Activated naive CD4-positive, alpha-beta T cell treated with anti-CD3 and anti-CD28 coated beads, Interleukin-2, amount 10 ng/mL, durations not matched to agents 7 days and 5 days (primary cell): ENCODE measurements at regions not wholly inside any gene's neighbourhood (a gene's known extent, or its start where the extent isn't known, plus 50 kb on each side); places are given as distances from the start of the nearest gene placed in this dataset.

ENCODE experiments used
- CTCF ChIA-PET: fragments of 350-600 bp; sonication (Branson Sonifier 250); formaldehyde crosslinking; loops from one replicate; lab custom pipeline; 2021; ENCODE audit warnings: antibody characterized with exemption; lab: Charles Lee
- DNase-seq: peaks from one replicate; pipeline ENCODE4 v3.0.0-alpha.2; 2020
- H3K27ac Mint-ChIP-seq: one replicate; pipeline ENCODE4 v1.8.0; 2021; ENCODE audit warnings: mild to moderate bottlenecking, moderate library complexity, mixed read lengths
- H3K27me3 Mint-ChIP-seq: one replicate; pipeline ENCODE4 v1.8.0; 2021; ENCODE audit warnings: mild to moderate bottlenecking, mixed read lengths
- H3K36me3 Mint-ChIP-seq: one replicate; pipeline ENCODE4 v1.8.0; 2021; ENCODE audit warnings: mixed read lengths
- H3K4me1 Mint-ChIP-seq: one replicate; pipeline ENCODE4 v1.8.0; 2021; ENCODE audit warnings: mixed read lengths
- H3K4me3 Mint-ChIP-seq: one replicate; pipeline ENCODE4 v1.8.0; 2021; ENCODE audit warnings: mild to moderate bottlenecking, moderate library complexity, mixed read lengths
- H3K9me3 Mint-ChIP-seq: one replicate; pipeline ENCODE4 v1.8.0; 2021; ENCODE audit warnings: mixed read lengths

DNA sequence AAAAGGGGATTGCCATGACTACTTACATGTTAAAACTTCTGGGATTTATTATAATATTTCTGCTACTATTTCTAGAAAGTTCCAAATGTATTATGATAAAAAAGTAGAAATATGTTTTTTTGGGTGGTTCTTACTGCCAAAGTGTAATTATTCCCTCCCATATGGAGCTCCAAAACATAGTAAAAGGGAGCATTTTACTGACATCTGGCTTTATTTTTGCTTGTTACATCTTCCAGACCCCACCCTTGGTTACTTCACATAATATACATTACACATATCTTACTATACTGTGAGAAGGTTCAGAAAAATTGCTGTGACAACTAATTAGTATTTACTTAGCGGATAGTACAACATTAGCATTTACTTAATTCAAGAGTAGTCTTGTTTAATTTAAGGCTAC, 205.1 kb upstream of the TLL1 start:
- no peaks in the 10 kb centered on the region for H3K36me3 Mint-ChIP-seq
- CTCF ChIA-PET: no interaction called here
- no peaks in the 10 kb centered on the region for H3K4me1 Mint-ChIP-seq
- no peaks in the 10 kb centered on the region for H3K27me3 Mint-ChIP-seq
- H3K9me3 Mint-ChIP-seq: no peaks in the 10 kb centered on the region
- H3K4me3 Mint-ChIP-seq: no peak overlapping the region
- no peak overlapping the region for H3K27ac Mint-ChIP-seq
- DNase-seq: no peak

DNA sequence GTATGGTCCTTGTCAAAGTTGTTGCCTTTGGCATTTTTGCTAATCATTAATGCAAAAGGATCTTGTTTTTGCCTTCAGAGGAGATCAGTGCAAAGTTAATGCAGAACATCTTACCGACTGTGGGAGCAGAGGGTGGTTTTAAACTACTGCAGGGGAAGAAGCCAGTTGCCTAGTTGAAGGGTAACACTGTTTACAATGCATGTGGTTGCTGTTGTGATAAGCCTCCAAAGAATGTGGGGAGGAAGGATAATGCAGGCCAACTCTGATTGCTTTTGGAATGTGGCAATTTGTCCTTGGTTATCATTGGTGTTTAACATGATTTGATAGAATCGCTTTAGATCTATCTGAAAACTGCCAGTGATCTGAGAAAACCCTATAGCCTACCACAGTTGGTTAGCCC, 204.3 kb upstream of the TLL1 start:
- Mint-ChIP-seq H3K4me1 (no peaks in the 10 kb centered on the region), H3K4me3 (no peak overlapping the region), H3K27ac (no peak overlapping the region), H3K9me3 (no peaks in the 10 kb centered on the region), H3K36me3 (no peaks in the 10 kb centered on the region), H3K27me3 (no peaks in the 10 kb centered on the region)
- DNase-seq: no peak
- CTCF ChIA-PET: no interaction called here

DNA sequence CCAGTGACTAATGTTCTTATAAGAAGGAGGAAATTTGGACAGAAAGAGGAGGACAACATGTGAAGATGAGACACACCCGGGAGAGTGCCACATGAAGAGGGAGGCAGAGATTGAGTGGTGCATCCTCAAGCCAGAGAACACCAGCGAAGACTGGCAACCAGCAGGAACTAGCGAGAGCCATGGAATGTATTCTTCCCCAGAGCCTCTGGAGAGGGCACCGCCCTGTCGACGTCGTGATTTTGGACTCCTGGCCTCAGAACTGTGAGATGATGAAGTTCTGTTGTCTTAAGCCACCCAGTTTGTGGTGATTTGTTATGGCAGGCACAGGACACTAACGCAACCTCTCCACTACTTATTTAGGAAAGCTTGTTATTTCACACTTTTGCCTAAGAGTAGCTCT, 196.0 kb upstream of the TLL1 start:
- Mint-ChIP-seq H3K4me1 (no peaks in the 10 kb centered on the region), H3K4me3 (no peak overlapping the region), H3K36me3 (no peaks in the 10 kb centered on the region), H3K9me3 (no peaks in the 10 kb centered on the region), H3K27me3 (no peaks in the 10 kb centered on the region), H3K27ac (no peak overlapping the region)
- no peak for DNase-seq
- CTCF ChIA-PET: no interaction called here

DNA sequence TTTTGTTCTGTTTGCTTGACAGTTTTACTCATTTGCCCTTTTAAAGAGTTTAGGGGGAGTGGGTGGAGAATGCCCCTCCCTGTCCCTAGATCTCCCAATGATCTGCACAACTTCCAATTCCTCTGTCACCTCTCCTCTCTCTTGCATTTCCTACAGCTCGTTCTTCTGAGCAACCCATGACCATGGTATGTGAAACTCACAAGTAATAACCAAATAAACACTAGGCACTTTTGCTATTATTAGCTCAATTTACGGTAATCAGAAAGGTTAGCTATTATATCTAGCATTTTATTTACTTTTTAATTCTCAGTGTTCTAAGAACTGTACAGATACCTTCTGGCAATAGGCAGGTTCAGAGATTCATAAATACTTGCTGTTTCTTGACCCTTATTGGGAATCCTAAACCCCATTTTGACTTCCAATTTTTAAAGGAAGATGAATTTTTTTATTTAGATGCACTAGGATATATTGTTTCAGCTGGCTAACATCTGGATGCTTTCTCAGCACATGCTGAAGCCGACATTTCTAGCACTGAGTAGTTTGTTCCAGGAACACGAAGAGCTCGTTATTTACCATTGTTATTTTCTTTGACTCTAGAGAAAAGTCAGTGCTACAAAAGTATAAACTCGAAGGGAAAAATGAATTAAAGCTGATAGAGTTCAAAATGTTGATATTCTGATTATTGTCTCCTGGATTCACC, 194.7 kb upstream of the TLL1 start:
- no peaks in the 10 kb centered on the region for H3K36me3 Mint-ChIP-seq

DNA sequence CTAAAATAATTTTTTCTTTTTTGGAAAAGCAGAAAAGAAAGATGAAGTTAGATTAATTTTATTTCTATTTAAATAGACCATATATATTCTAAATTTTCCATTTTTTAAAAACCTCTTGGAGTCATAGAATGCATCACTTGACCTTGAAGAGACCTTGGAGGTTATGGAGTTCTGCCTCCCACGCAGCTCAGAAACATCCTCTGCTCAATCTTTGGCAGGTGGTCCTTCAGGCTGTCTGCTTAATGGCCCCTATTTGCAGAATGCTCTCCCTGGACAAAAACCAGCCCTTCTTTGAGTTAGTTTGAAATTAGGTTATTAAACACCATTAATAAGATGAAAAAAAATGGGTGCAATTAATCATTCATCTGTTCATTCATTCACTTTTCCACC, 194.1 kb upstream of the TLL1 start:
- Mint-ChIP-seq H3K4me3 (no peak overlapping the region), H3K27ac (no peak overlapping the region), H3K4me1 (no peaks in the 10 kb centered on the region), H3K27me3 (no peaks in the 10 kb centered on the region), H3K9me3 (no peaks in the 10 kb centered on the region), H3K36me3 (no peaks in the 10 kb centered on the region)
- CTCF ChIA-PET: no interaction called here
- no peak for DNase-seq

More for the DNA sequence above, 194.7 kb upstream of the TLL1 start:
- Mint-ChIP-seq H3K9me3 (no peaks in the 10 kb centered on the region), H3K4me1 (no peaks in the 10 kb centered on the region), H3K27me3 (no peaks in the 10 kb centered on the region), H3K4me3 (no peak overlapping the region), H3K27ac (no peak overlapping the region)
- CTCF ChIA-PET: no interaction called here
- no peak for DNase-seq

DNA sequence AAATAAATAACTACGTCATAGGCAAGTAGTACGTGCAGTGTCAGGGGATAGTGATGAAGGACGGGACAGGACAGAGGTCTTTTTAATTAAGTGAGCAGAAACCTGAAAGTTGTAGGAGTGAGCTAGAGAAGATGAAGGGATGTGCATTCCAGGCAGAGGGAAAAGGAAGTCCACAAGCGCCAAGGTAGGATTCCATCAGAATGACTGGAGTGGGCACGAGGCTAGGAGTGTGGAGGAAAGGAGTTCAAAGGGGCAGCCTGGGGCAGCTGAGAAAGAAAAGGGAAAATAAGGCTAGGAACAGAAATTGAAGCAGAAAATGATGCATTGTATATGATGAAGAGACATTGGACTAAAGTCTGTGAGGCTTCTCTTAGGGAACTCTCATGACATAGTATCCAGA, 192.2 kb upstream of the TLL1 start:
- no peaks in the 10 kb centered on the region for H3K36me3 Mint-ChIP-seq
- no peaks in the 10 kb centered on the region for H3K27me3 Mint-ChIP-seq
- DNase-seq: no peak
- no peak overlapping the region for H3K4me3 Mint-ChIP-seq
- no peaks in the 10 kb centered on the region for H3K4me1 Mint-ChIP-seq
- no peaks in the 10 kb centered on the region for H3K9me3 Mint-ChIP-seq
- CTCF ChIA-PET: no interaction called here
- no peak overlapping the region for H3K27ac Mint-ChIP-seq

DNA sequence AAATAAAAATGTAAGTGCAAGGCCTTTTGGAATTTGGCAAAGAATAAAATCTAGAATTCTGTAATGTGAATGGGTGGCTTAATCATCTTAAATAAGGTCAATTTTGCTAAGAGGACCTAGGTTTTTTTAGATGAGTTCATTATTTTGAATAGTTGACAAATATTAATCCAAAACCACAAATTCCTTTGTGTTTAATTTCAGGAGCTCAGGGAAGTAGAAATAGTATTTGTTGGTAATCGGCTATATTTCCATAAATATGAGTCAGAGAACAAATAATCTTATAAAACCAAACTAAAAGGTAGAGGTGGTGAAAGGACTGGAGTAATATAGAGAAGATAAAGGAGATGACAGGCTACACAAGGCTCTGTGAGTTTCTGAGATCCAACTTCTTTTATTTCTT, 190.4 kb upstream of the TLL1 start:
- Mint-ChIP-seq H3K4me3 (no peak overlapping the region), H3K9me3 (no peaks in the 10 kb centered on the region), H3K4me1 (no peaks in the 10 kb centered on the region), H3K27me3 (no peaks in the 10 kb centered on the region), H3K36me3 (no peaks in the 10 kb centered on the region), H3K27ac (no peak overlapping the region)
- no peak for DNase-seq
- CTCF ChIA-PET: no interaction called here

DNA sequence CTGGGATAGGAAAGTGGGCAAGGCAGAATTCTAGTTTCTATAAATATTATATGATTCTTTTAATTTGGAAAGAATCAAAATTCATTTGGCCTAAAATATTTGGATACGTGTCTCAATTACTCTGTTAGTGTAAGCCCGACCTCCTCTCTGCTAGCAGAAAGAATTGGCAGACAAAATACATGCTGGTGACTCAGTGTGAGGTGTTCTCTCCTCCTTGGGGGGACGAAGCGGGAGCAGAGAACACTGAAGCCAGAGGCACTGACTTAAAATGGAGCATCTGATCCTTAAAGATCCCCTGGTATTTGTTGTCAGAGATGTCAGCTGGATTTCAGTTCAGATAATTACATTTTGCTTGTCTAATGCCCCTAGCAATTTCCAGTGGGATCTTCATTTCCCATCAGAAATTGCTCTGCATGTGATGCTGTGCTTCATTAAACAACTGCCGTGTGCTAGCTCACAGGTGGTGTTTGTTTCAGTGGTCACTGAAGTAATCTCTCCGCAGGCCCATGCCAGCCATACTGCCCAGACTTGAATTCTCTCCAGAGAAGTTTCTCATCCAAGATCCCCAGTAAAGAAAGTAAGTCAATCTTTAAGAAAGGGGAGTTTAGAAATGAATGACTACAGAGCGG, 188.7 kb upstream of the TLL1 start:
- Mint-ChIP-seq H3K4me1 (no peaks in the 10 kb centered on the region), H3K36me3 (no peaks in the 10 kb centered on the region), H3K9me3 (no peaks in the 10 kb centered on the region), H3K27ac (no peak overlapping the region), H3K4me3 (no peak overlapping the region), H3K27me3 (no peaks in the 10 kb centered on the region)
- no peak for DNase-seq
- CTCF ChIA-PET: no interaction called here

DNA sequence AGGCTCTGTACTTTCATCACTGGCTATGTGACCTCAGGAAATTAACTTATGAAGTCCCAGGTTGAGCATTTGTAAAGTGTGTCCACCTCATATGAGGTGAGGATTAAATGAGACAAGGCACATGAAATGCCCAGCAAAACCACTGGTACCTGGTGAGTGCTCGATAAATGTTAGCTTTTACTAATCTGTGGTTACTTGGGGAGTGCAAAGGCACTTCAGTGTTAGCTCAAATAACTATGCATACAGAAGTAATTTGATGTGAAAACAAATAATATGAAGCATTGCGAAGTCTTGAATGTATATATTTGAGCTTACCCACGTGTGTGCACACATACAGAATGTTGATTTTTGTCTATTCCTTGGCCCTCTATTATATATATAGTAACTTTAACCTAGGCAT, 186.3 kb upstream of the TLL1 start:
- no peak overlapping the region for H3K4me3 Mint-ChIP-seq
- H3K27ac Mint-ChIP-seq: no peak overlapping the region
- CTCF ChIA-PET: no interaction called here
- no peaks in the 10 kb centered on the region for H3K4me1 Mint-ChIP-seq
- no peaks in the 10 kb centered on the region for H3K27me3 Mint-ChIP-seq
- DNase-seq: no peak
- H3K9me3 Mint-ChIP-seq: no peaks in the 10 kb centered on the region
- no peaks in the 10 kb centered on the region for H3K36me3 Mint-ChIP-seq

DNA sequence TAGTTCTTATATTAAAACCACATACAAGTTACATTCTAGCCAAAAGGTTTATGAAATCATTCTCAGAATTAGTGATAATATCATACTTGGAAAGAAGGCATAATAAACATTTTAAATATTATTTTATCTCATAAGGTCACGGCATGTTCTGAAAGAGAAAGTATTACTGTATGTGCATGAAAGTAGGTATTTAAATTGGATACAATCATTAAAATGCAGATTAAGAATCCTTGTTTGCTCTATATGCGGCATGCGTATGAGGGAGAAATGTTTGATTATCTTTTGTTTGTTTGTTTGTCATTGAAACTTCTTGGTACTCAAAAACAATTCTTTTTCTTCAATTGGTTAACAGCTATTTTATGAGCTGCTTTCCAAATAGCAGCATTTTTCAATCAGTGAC, 183.9 kb upstream of the TLL1 start:
- no peaks in the 10 kb centered on the region for H3K36me3 Mint-ChIP-seq
- H3K4me3 Mint-ChIP-seq: no peak overlapping the region
- H3K9me3 Mint-ChIP-seq: no peaks in the 10 kb centered on the region
- H3K4me1 Mint-ChIP-seq: no peaks in the 10 kb centered on the region
- no peak overlapping the region for H3K27ac Mint-ChIP-seq
- H3K27me3 Mint-ChIP-seq: no peaks in the 10 kb centered on the region
- no peak for DNase-seq
- CTCF ChIA-PET: no interaction called here

DNA sequence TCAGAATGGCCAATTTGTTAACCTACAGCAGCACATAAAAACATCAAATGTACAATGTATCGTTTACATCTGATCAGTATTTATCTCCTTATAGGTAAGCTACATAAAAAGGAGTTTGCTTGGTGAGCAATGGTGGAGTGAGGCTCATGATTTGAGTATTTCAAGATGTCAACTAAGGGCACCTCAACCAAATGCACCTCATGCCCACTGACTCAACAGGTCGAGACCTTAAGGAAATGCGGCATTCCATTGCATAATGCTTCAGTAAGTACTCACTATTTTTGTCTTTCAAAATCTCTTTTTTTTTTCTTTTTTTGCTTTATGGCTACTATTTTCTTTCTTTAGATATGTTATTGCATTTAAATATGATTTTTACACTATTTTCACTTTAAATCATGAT, 181.0 kb upstream of the TLL1 start:
- no peak for DNase-seq
- H3K9me3 Mint-ChIP-seq: no peaks in the 10 kb centered on the region
- no peak overlapping the region for H3K4me3 Mint-ChIP-seq
- H3K36me3 Mint-ChIP-seq: no peaks in the 10 kb centered on the region
- CTCF ChIA-PET: no interaction called here
- no peak overlapping the region for H3K27ac Mint-ChIP-seq
- H3K4me1 Mint-ChIP-seq: no peaks in the 10 kb centered on the region
- no peaks in the 10 kb centered on the region for H3K27me3 Mint-ChIP-seq

DNA sequence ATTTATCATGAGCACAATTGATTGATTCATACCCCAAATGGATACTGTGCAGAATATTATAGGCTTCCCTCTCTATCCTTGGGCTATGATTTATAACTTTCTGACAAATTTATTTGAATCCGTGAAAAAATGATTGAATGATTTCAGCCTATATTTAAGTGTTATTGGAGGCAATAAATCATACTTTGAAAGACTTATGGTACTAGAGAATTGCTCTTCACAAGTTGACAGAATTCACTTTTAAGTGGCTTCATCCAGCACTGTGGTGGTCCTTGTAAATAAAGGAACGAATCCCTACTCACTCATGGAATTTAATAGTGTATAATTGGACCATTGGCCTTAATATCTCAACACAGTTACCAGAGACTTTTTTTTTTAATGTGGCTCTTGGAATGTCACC, 174.8 kb upstream of the TLL1 start:
- no peaks in the 10 kb centered on the region for H3K27me3 Mint-ChIP-seq
- H3K27ac Mint-ChIP-seq: no peak overlapping the region
- H3K4me3 Mint-ChIP-seq: no peak overlapping the region
- no peaks in the 10 kb centered on the region for H3K9me3 Mint-ChIP-seq
- no peak for DNase-seq
- H3K36me3 Mint-ChIP-seq: no peaks in the 10 kb centered on the region
- CTCF ChIA-PET: no interaction called here
- H3K4me1 Mint-ChIP-seq: no peaks in the 10 kb centered on the region

DNA sequence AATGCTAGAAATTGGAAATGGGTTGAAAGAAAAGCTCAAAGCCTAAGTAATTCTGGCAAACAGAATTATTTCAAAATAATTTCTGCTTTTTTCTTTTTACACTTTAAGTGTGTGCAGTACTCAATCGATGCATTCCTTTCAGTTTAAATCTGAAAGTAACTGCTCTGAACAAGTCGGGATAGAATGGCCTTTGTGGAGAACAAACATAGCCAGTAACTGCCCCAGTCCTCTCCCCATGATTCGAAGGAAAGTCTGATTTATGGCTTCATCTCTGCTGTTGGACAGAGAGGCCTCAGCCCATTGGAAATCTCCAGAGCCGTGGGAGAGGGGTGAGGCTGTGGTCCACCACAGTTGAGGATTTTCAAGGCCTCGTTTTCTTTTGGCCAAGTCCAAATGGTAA, 174.0 kb upstream of the TLL1 start:
- CTCF ChIA-PET: no interaction called here
- H3K4me3 Mint-ChIP-seq: no peak overlapping the region
- H3K27me3 Mint-ChIP-seq: no peaks in the 10 kb centered on the region
- H3K4me1 Mint-ChIP-seq: no peaks in the 10 kb centered on the region
- no peaks in the 10 kb centered on the region for H3K9me3 Mint-ChIP-seq
- H3K27ac Mint-ChIP-seq: no peak overlapping the region
- H3K36me3 Mint-ChIP-seq: no peaks in the 10 kb centered on the region
- DNase-seq: no peak

DNA sequence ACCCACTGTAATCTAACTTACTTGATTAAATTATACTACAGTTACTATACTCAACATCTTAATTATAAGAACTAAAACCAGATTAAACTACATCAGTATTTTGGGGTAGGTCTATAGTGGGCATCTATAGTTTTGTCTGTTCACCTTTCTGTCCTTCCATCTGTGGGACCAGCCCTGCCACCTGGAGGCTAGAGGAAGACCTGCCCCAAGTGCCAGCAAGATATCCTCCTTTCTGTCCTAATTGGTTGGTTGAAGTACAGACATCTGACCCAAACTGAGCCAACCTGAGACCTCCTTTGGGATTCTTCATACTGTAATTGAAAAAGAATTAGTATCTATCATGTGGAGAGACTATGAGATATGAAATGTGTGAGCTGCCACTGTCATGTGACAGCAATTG, 172.2 kb upstream of the TLL1 start:
- Mint-ChIP-seq H3K27me3 (no peaks in the 10 kb centered on the region), H3K36me3 (no peaks in the 10 kb centered on the region), H3K27ac (no peak overlapping the region), H3K9me3 (no peaks in the 10 kb centered on the region), H3K4me1 (no peaks in the 10 kb centered on the region), H3K4me3 (no peak overlapping the region)
- CTCF ChIA-PET: interaction anchor here (1.4 kb wide), 1 partner anchor 164 kb away, joined by 4 read pairs; no protein-coding TSS in a partner anchor
- DNase-seq: no peak

DNA sequence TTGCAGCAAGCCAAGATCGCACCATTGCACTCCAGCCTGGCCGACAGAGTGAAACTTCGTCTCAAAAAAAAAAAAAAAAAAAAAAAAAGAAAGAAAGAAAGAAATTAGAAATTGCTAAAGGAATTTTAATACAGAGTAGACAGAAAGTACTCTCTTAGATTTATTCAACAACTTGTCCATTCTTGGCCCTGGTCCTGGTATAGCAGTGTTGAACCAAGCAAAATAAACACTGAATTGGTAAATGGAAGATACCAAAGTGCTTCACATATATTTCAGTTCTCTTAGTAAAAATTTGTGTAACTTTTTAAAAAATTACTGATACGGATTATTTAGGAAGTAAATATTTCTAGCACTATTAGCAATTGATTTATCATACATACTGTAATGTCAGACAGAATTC, 165.9 kb upstream of the TLL1 start:
- no peak overlapping the region for H3K27ac Mint-ChIP-seq
- no peaks in the 10 kb centered on the region for H3K9me3 Mint-ChIP-seq

More for the DNA sequence above, 165.9 kb upstream of the TLL1 start:
- no peak overlapping the region for H3K4me3 Mint-ChIP-seq
- H3K4me1 Mint-ChIP-seq: no peaks in the 10 kb centered on the region
- H3K27me3 Mint-ChIP-seq: no peaks in the 10 kb centered on the region
- CTCF ChIA-PET: no interaction called here
- H3K36me3 Mint-ChIP-seq: no peaks in the 10 kb centered on the region
- DNase-seq: no peak
